Stimulated activated naive CD4-positive, alpha-beta T cell treated with Interleukin-2 at 50 U/mL for 16 hours (primary cell): ENCODE measurements at regions not wholly inside any gene's neighbourhood (a gene's known extent, or its start where the extent isn't known, plus 50 kb on each side); places are given as distances from the start of the nearest gene placed in this dataset.

ENCODE experiments used
- DNase-seq: peaks from one replicate; lab custom pipeline; 2025; lab: John Stamatoyannopoulos, UW

DNA sequence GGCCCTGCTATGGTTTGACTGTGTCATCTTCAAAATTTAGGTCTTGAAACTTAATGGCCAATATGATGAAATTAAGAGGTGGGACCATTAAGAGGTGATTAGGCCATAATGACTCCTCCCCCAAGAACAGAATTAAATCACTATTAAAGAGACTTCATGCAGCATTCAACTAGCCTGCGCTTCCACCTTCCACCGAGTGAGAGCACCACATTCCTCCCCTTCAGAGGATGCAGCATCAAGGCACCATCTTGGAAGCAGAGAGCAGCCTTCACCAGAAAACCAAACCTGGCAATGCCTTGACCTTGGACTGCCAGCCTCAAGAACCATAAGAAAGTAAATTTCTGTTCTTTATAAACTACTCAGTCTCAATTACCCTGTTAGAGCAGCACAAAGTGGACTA is 371.1 kb upstream of the NFE2L3 start:
- no peak for DNase-seq

DNA sequence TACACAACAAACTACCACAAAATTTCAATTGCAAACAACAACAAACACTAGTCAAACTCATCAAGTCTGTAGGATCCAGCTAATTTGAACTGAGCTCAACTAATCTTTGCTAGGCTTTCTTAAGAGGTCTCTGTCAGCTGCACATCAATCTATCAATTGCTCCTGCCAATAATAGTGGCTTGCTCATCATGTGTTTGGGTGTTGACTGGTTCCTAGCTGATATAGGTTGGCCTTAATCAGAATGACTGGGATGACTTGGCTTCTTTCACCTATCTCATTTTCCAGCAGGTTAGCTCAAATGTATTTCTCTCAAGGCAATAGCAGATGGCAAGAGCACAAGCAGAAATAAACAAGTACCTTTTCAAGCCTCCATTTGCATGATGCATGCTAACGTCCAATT is 370.3 kb upstream of the NFE2L3 start:
- DNase-seq: no peak

DNA sequence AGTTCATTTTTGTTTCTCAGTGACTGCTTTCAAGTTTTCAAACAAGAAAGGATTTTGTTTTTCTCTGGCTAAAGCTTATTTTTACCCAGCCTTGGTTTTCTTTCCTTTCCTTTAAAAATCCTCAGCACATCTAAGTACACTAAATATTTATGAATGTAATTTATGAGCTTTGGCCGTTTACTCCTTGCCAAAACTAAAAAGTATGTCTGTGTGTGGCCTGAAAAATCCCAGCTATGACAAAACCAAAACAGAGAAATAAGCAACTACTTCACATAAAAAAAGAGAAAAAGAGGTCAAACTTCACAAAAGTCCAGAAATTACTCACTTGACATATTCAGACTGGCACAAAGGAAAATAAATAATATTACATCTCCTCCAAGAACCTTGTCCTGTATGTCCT is 365.1 kb upstream of the NFE2L3 start:
- DNase-seq: no peak

DNA sequence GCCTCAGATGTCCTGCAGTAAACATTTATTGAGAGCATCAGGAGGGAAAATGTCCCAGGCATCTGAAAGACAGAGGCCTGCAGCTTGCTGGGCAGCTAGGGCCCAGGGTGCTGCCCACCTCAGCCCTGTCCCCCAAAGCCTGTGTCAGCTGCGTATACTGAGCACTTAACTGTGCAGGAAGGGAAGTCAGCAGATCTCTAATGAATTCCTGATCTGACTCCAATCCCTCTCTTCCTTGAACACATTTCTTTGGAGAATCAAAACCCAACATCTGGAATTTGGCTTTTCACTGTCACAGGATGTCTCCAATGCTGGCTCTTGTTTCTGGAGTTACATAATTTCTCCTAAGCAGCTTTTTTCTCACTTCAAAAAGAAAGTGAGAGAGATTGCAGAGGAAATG is 364.7 kb upstream of the NFE2L3 start:
- DNase-seq: no peak

DNA sequence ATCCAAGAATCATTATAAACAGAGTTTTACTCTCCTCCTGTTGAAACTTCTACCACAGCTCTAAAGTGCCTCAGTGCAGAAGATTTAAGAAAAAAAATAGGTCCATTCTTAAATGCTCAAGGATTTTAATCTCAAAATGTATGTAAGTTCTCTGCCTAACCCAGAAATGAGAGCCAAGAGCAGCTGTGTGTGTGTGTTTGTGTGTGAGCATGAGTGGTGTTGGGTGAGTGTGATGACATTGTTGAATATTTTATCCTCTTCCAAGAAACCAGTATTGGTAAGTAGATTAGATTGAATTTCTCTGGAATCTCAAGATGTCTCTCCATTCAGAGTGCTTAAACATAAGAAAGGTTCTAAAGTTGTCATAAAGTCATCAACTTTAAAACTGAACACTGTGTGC is 363.6 kb upstream of the NFE2L3 start:
- no peak for DNase-seq

DNA sequence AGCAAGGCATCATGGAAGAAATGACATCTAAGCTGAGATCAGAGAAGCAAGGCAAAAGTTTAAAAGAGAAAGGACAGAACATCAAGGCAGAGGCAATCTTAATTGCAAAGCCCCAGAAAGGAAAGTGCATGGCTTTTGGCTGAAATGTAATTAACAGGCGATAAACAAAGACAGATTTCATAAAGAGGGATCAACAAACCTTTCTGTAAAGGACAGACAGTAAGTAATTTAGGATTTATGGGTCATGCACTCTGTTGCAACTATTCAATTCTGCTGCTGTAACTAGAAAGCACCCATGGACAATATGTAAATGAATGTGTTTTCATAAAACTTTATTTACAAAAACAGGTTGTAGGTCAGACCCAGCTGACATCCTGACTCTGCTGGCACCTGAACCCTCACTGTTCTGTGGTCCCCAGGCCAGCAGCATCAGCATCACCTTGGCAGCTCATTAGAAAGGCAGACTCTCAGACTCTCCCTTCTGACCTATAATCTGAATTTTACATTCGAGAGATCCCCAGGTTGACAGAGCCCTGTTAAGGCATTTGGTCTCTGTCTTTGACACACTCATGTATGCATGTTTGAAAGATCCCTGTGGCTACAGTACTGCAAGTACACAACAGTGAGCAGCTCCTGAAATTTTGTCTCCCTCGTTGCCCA is 362.9 kb upstream of the NFE2L3 start:
- no peak for DNase-seq

DNA sequence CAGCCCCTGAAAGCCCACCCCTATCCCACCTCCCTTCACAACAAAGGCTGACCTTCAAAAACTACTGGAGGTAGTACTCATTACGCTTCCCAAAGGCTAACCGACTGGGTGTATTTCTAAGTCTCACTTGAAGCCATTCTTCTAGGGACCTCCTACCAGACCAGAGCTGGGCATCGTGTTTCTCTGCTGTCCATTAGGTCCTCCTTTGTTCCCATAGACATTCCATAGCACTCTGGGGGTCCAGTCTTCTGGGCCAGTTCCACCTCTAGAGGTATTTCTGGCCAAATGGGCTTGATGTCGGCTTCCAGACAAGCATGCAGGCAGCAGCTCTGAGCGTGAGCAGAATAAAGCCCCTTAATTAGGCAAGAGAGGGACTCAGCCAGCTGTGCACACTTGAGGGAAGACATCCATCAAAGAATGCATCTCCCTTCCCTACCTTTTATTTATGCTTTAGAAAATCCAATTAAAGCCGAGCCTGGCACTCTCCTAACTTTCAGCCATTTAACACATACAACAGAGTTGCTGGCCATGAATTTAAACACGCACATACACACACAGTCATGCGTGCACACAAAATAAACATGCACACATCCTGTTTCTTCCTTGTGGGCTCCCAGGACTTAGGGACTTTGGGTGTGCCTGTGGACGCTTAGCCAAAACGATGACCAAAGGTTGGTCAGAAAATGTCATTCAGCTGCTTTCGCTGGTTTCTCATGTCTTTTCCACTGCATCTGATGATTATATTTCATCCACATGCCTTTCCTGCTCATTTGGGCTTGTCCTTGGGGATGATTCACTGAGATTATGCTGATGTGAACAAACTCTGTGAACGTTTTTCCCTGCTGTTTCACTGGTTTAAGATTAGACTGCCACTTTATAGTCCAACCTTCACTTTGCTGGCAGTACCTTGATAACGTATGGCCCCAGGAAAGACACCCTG is 362.0 kb upstream of the NFE2L3 start:
- no peak for DNase-seq

DNA sequence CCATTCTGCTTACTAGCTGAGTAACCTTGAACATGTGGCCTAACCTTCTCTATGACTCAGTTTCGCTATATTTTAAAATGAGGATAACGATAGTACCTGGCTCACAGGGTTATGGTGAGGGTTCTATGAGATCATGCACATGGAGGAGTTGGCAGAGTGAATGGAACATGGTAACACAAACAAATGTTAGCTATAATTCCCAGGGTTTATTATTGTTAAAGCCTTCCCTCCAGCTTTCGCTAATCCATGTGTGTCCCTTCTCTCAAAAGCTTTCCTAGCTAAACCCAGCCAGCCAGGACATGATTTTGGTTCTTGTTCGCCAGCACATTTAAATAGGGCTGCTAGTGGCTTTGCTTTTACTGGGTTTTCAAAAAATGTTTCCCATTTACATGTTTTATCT is 361.0 kb upstream of the NFE2L3 start:
- no peak for DNase-seq

DNA sequence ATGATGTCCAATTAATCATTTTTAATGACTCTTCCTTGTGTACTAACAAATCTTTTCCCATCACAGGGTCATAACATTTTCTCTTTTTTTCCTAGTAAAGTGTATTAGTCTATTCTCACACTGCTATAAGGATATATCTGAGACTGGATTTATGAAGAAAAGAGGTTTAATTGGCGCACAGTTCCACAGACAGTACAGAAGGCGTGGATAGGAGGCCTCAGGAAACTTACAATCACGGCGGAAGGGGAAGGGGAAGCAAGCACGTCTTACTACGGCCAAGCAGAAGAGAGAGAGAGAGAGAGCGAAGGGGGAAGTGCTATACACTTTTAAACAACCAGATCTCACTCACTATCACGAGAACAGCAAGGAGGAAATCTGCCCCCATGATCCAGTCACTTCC is 359.4 kb upstream of the NFE2L3 start:
- no peak for DNase-seq

DNA sequence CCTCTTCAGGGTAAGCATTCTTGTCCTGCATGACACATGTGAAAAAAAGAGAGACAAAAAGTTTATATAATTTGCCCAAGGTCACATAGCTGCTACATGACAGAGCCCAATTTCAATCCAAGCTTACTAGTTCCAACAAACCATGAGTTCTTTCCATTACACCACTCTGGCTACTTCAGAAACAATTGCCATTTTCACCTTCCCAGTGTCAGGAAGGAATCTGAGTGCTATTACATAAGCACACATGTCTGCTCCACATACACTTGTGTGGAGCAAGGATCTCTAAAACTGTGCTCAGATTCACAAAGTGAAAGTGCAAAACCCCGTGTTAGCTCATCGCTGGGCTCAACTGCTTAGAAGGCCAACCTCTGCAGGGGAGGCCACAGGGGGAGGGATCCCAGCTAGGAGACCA is 356.2 kb upstream of the NFE2L3 start:
- DNase-seq: no peak

DNA sequence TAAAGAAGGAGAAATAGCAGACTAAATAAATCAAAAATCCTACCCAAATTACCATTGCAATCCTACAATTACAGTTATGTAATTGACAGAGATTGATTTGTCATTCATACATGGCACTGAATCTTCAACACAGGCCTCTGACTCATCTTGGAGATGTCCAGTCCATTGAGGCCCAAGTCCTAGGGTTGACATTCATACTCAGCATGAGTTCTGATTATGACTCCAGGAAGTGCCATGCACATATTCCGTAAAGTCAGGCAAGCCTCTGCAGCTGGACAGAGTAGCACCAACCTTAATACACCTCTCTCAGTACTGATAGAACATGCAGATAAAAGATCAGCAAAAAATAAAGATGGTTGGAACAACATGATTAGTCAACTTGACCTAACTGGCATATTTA is 353.7 kb upstream of the NFE2L3 start:
- no peak for DNase-seq

DNA sequence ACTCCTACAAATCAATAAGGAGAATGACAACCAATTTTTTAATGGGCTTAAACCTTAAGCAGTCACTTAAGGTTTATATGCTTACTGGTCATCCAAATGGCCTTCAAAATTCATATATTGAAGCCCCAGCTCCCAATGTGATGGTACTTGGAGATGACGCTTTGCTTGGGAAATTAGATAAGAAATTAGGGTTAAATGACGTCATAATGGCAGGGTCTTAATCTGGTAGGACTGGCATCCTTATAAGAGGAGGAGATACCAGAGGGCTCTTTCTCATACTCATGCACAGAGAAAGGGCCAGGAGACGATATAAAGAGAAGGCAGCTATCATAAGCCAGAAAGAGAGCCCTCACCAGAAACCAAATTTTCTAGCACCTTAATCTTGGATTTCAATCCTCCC is 350.8 kb upstream of the NFE2L3 start:
- DNase-seq: no peak

DNA sequence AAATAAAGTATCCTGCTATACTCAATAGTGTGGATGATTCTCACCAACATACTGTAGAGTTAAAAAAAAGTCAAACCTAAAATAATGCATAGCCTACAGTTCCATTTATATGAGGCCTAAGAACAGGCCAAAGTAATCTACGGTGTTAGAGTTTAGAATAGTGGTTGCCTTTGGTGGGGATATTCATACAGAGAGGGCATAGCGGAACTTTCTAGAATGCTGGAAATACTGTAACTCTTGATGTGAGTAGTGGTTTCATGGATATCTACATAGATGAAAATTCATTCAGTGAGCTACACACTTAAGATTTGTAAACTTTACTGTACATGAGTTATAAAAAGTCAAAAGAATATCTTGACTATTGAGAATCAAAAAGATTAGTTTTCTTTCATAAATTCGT is 349.9 kb upstream of the NFE2L3 start:
- DNase-seq: no peak

DNA sequence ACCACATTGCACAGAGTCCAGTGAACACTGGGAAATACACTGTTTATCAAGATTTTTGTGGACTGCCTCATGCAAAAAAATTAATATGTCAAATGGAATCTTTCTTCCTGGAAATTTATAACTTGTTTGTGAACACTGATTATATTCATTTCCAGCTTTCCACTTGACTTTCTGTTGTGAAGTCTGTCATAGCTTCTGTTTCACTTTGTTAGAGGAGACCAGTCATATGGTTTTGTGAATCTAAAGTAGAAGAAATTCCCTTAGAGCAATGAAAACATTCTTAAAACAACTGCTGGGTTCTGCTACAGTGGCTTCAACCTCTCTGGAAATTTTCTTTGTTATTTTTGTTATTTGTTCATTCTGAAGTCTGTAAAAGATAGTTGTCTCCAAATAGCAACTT is 349.5 kb upstream of the NFE2L3 start:
- no peak for DNase-seq

DNA sequence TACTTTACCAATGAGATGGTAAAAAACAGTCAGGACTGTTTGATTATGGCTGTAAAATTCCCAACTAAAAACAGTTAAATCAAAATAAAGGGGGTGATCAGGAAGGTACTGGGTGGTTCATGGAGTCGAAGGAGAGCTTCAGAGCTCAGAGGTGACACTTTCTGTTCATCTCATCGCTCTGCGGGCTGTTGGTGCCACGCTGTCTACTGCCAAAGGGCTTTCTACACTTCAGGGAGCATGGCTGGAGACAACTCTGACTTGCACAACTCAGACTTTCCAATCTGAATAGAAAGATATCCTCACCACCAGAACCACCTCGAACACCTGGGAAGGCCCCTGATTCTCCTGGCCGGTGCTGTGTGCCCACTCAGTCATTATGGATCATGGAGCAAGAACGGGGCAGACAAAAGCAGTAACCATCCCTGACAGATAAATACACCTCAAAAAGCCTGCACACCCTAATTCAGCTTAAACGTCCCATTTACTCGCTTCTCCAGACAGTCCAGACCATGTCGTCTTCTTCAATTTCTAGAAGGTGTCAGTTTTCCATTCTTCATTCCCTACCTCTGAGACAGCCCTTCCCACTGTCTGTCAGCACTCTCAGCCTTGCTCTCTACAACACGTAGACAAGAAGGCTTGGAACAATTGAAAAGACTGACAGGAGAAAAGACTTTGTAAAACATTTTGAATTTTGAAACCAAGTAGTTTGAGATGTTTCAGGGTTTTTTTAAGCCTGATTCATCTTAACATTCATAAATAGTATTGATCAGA is 348.7 kb upstream of the NFE2L3 start:
- no peak for DNase-seq

DNA sequence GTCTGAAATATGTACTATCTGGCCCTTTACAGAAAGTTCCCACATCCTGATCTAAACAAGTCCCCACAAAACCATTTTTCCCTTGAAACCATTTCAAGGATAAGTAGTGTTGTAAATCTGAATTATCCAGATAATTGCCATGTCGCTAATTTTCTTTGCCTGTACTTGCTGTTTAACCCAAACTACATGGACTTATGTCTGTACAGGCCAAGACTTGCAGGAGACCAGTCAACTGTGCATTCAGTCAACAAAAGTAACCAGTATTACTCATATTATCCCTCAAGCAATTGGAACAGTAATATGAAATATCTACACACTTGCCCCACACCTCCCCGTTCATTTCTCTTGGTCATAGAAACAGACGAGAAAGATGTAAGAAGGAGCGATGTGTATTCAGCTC is 347.8 kb upstream of the NFE2L3 start:
- no peak for DNase-seq

DNA sequence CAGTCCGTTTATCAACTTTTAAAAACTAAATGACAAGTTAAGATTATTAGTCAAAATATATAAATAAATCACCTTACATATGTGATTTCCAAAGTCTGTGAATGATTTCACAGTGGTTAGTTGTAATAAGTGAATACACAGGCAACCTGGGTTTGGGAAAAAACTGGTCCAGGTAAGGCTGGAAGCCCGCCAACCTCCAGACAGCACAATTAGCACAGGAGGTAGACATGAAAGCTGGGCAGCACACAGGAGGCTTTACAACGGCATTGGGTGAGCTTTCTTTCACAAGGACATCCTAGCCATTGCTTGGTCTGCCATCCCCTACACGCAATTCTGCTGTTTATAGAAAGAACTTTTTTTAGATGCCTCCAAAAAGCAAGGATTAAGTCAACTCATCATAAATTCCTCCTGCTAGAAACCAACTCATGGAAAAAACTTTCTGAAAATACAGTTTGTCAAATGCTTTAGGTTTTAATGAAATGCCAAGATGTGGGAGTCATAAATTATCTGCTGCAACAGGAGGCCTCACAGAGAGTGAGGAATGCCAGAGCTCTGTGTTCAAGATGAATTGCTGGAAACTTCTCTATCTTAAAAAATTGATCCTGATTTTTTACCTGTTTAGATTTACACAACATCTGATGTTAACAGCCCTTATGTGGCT is 346.8 kb upstream of the NFE2L3 start:
- DNase-seq: no peak

DNA sequence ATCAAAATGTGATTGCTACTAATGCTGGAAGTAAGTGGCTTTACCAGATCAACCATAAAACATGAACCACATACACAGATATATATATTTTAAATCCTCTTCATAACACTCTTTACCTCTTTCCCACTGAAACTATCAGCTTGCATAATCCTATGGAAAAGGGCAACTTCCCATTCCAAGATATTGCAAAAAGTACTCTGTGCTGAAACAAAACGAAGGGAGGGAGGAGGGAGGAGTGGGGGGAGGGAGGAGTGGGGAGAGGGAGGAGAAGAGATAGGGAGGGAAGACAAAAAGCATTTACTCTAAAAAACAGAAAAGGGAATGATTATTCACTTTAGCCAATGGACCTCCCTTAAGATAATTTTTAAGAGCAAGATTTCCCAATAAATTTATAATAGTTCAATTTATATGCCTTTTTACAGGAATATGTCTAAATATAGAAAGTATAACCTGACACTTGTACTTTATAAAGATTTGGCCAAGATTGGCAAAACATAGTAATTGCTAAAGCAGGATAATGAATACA is 344.8 kb upstream of the NFE2L3 start:
- no peak for DNase-seq

DNA sequence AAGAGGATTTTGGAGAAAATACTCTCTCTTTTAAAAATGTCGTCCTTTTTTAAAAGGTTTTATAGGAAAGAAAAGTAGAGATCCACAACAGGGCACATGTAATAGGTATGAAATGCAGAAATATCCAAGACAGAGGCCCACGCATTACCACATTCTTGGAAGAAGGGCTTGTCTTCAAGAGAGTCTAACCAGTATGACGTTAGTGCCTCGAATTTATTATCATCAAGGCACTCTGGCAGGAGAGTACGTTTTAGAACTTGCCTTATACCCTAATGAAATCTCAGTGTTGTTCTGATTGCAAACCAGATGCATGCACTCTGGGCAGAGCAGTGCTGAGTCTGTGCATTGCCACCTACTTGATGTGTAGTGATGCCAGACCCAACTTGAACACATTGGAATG is 342.6 kb upstream of the NFE2L3 start:
- DNase-seq: no peak

DNA sequence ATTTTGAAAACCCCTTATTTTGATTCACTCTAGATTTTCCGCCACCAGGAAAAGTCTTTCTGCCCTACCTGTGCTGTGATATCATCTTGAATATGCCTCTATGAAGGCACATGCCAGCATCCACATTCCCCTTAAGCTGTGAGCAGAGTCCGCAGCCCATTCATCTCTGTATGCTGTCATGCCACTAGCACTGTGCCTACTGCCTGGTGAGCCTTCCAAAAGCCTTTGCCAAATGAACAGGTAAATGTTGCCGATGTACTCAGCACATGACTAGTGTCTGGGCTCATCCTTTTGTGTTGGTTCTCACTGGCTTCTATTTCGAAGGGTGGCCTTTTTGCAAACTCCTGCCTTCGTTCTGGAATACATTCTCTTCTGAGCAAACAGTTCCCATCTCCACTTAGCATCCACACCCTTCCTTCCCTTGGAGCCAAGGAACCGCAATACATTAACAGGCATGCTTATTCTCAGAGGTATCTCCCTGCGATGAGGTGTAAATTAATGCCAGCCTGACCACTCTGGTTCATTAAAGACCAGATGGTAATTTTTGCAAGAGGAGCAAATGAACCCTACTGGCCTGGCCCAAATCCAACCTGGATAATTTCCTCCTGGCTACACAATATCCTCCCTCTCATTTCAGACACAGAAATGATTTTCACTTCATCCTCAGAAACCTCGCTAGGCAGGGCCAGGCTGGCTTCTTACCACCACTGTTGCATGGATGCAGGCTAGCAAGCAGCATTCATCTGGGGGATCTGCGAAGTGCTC is 339.7 kb upstream of the NFE2L3 start:
- DNase-seq: no peak

DNA sequence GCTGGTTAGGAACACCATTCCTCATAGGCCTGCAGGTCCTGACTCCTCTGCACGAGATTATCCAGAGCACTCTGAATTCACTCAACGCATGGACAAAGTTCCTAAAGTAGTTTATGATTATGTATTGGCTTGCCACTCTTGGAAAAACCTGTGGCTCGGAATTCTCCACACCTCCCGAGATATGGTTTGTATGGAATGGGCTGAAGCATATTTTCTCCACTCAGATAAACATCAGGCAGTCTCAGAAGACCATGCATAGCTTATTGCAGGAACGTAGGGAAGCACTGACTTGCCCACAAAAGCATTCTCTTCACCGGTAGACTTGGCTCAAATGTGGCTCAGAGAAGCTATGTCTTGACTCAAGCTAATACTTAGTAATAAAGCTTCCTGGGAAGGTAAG is 338.6 kb upstream of the NFE2L3 start:
- DNase-seq: no peak
